Endothelial cell of umbilical vein (primary cell): ENCODE measurements at regions not wholly inside any gene's neighbourhood (a gene's known extent, or its start where the extent isn't known, plus 50 kb on each side); places are given as distances from the start of the nearest gene placed in this dataset.

Experiments
- BruUV-seq: library from RNA; stranded (reverse); fragments of 400-500 nt; replicated peaks from 2 replicates; lab custom pipeline; 2021; lab: Mats Ljungman, UMichigan
- CTCF ChIA-PET: fragments of 300-600, 350-600 bp; sonication (Branson Sonifier 250); formaldehyde crosslinking; loops from one replicate; lab custom pipeline; 2021; ENCODE audit warnings: antibody characterized with exemption, inconsistent platforms; lab: Charles Lee
- POLR2A ChIA-PET: fragments of 300-600, 350-600 bp; sonication (Branson Sonifier 250); formaldehyde crosslinking; loops from one replicate; lab custom pipeline; 2021; ENCODE audit warnings: antibody characterized with exemption, inconsistent platforms; lab: Charles Lee
- DNase-seq: peaks from one replicate; pipeline ENCODE4 v3.0.0-alpha.2; 2011; ENCODE audit warnings: low read depth, low spot score
- FAIRE-seq: peaks from 2 replicates; lab custom pipeline; 2011; peaks lifted over from hg19 to GRCh38; lab: Jason Lieb, UNC
- H2AFZ ChIP-seq: 2 replicates; pipeline ENCODE4 v1.6.0; 2012; ENCODE audit warnings: low read depth, low read length, control low read depth, inconsistent platforms
- H3K27ac ChIP-seq: 2 replicates; pipeline ENCODE4 v1.5.1; 2011; ENCODE audit warnings: low read depth, mild to moderate bottlenecking, control low read depth, low read length, moderate library complexity; ENCODE audit not compliant: insufficient read depth
- H3K27me3 ChIP-seq, 2 experiments: 2 replicates each; pipeline versions ENCODE4 v1.6.0 to v1.6.1; 2011; ENCODE audit warnings: low read length in 2 of 2, mixed read lengths in 1 of 2; ENCODE audit not compliant: control insufficient read depth in 2 of 2, insufficient read depth in 2 of 2
- H3K36me3 ChIP-seq, 2 experiments: 2 replicates in 1 of 2; 3 replicates in 1 of 2; pipeline ENCODE4 v1.5.1; 2011; ENCODE audit warnings: low read length in 2 of 2, mild to moderate bottlenecking in 1 of 2, moderate library complexity in 1 of 2; ENCODE audit not compliant: control insufficient read depth in 2 of 2, insufficient read depth in 2 of 2; ENCODE audit errors: extremely low read depth in 1 of 2
- H3K4me1 ChIP-seq: 3 replicates; pipeline ENCODE4 v1.5.1; 2011; ENCODE audit warnings: mild to moderate bottlenecking, low read length; ENCODE audit not compliant: control insufficient read depth, insufficient read depth; ENCODE audit errors: extremely low read depth
- H3K4me2 ChIP-seq: 2 replicates; pipeline ENCODE4 v1.6.1; 2011; ENCODE audit warnings: low read length, control low read depth, mixed read lengths; ENCODE audit not compliant: insufficient read depth
- H3K4me3 ChIP-seq, 3 experiments: fragments of 200-600 bp in 1 of 3; sonication (generic), shearing (Covaris generic) in 1 of 3; replicated peaks in 1 of 3; 2 replicates each; pipeline ENCODE4 v1.5.1; 2011 to 2016; ENCODE audit warnings: control low read depth in 3 of 3, low read length in 3 of 3, mild to moderate bottlenecking in 2 of 3, inconsistent platforms in 1 of 3, low read depth in 1 of 3, moderate library complexity in 1 of 3; ENCODE audit not compliant: insufficient read depth in 1 of 3
- H3K79me2 ChIP-seq: 2 replicates; pipeline ENCODE4 v1.6.0; 2012; ENCODE audit warnings: low read length, inconsistent platforms; ENCODE audit not compliant: control insufficient read depth, insufficient read depth
- H3K9ac ChIP-seq: replicated peaks from 2 replicates; pipeline ENCODE3; 2011; ENCODE audit warnings: low read length, control low read depth; ENCODE audit not compliant: insufficient read depth; ENCODE audit errors: extremely low read depth
- H3K9me1 ChIP-seq: replicated peaks from 3 replicates; pipeline ENCODE4 v1.6.0; 2011; ENCODE audit warnings: mild to moderate bottlenecking, low read length; ENCODE audit not compliant: control insufficient read depth, insufficient read depth; ENCODE audit errors: extremely low read depth
- H3K9me3 ChIP-seq: replicated peaks from 2 replicates; pipeline ENCODE4 v1.5.1; 2012; ENCODE audit warnings: low read length, inconsistent platforms; ENCODE audit not compliant: control insufficient read depth, insufficient read depth
- H4K20me1 ChIP-seq: replicated peaks from 2 replicates; pipeline ENCODE3; 2011; ENCODE audit warnings: mild to moderate bottlenecking, low read length; ENCODE audit not compliant: control insufficient read depth, insufficient read depth; ENCODE audit errors: extremely low read depth
- CTCF ChIP-seq, 2 donors: IDR thresholded peaks; 1 replicate in 1 of 2; 2 replicates in 1 of 2; pipeline ENCODE4 v1.5.1; 2011; ENCODE audit warnings: low read length in 2 of 2, mild to moderate bottlenecking in 2 of 2, moderate library complexity in 2 of 2, control low read depth in 1 of 2, inconsistent platforms in 1 of 2, low read depth in 1 of 2; ENCODE audit not compliant: insufficient read depth in 1 of 2; ENCODE audit errors: extremely low read depth in 1 of 2
- EZH2 ChIP-seq: IDR thresholded peaks from 2 replicates; pipeline ENCODE4 v1.6.1; 2012; ENCODE audit warnings: borderline replicate concordance, low read depth, mild to moderate bottlenecking, moderate library complexity, low read length, inconsistent platforms; ENCODE audit not compliant: severe bottlenecking
- FOS ChIP-seq: IDR thresholded peaks from 2 replicates; pipeline ENCODE4 v1.6.1; 2011; ENCODE audit warnings: mild to moderate bottlenecking, low read length, moderate library complexity, borderline replicate concordance; ENCODE audit not compliant: insufficient read depth
- GATA2 ChIP-seq: IDR thresholded peaks from 2 replicates; pipeline ENCODE4 v1.7.0; 2011; ENCODE audit warnings: low read depth, mild to moderate bottlenecking, moderate library complexity, mixed read lengths, low read length; ENCODE audit not compliant: insufficient read length, insufficient read depth
- JUN ChIP-seq: IDR thresholded peaks from 2 replicates; pipeline ENCODE4 v1.6.1; 2011; ENCODE audit warnings: borderline replicate concordance, low read depth; ENCODE audit not compliant: insufficient read length, insufficient read depth
- MYC ChIP-seq: IDR thresholded peaks from one replicate; pipeline ENCODE4 v1.6.1; 2011; ENCODE audit warnings: mild to moderate bottlenecking, low read depth, low read length
- POLR2A ChIP-seq: IDR thresholded peaks from 2 replicates; pipeline ENCODE4 v1.6.1; 2012; ENCODE audit warnings: low read depth, mild to moderate bottlenecking, control low read depth, low read length
- POLR2AphosphoS5 ChIP-seq: IDR thresholded peaks from 2 replicates; pipeline ENCODE4 v1.6.1; 2012; ENCODE audit warnings: low read depth, mild to moderate bottlenecking, control low read depth, low read length, moderate library complexity; ENCODE audit not compliant: insufficient read depth
- dilution Hi-C: fragments of 300-500 bp; cut with MboI; formaldehyde crosslinking; loops from one replicate; pipeline ENCODE4 v1.15.0; 2019; ENCODE audit warnings: low sequenced_read_pairs; ENCODE audit not compliant: extremely low pct_ligation_motif_present
- intact Hi-C: fragments of 100-400 bp; cut with micrococcal nuclease; formaldehyde crosslinking; loops from one replicate; pipeline ENCODE4 v1.10.0; 2022
- TF ChIP-seq, protein P1 (sequence below): IDR thresholded peaks from 2 replicates; pipeline ENCODE4 v1.6.1; 2011; ENCODE audit not compliant: insufficient read depth, insufficient read length

- TF ChIP-seq CTCF (IDR thresholded peaks at IDR 0.05; ENCODE audit: extremely low read depth in 1 of 2, insufficient read depth in 1 of 2, low read depth in 1 of 2, low read length in 2 of 2), result no peak
- no peak overlapping the region for H3K27ac ChIP-seq
- H3K9me3 ChIP-seq, result no peaks in the 10 kb centered on the region
- H3K27me3 ChIP-seq, result no peaks in the 10 kb centered on the region
- H3K9ac ChIP-seq, result no peak overlapping the region
- H4K20me1 ChIP-seq, result no peaks in the 10 kb centered on the region
- H2AFZ ChIP-seq, result no peak overlapping the region
- FAIRE-seq, result no peak
- POLR2A ChIA-PET, result no interaction called here
- no peak overlapping the region for H3K4me2 ChIP-seq
- H3K9me1 ChIP-seq, result no peaks in the 10 kb centered on the region
- peaks cover 30% of the 10 kb centered on the region for H3K79me2 ChIP-seq
- no peaks in the 10 kb centered on the region for H3K4me1 ChIP-seq
- dilution Hi-C loops (no loop called here), intact Hi-C loops (loop anchor here (10.0 kb wide), 1 partner anchor 465 kb away; no protein-coding TSS in a partner anchor)
- BruUV-seq, result no TSS peak
- no peak overlapping the region for H3K4me3 ChIP-seq
- H3K36me3 ChIP-seq, result no peaks in the 10 kb centered on the region
- CTCF ChIA-PET, result interaction anchor here (0.9 to 3.3 kb wide), 12 partner anchors 8 to 1008 kb away, joined by 3 to 20 read pairs (median 7); a partner anchor contains a TSS
- no peak for DNase-seq
Observed at GRCh38 chr6:4009486-4009885, 69.5 kb downstream of the FAM217A start.

DNA sequence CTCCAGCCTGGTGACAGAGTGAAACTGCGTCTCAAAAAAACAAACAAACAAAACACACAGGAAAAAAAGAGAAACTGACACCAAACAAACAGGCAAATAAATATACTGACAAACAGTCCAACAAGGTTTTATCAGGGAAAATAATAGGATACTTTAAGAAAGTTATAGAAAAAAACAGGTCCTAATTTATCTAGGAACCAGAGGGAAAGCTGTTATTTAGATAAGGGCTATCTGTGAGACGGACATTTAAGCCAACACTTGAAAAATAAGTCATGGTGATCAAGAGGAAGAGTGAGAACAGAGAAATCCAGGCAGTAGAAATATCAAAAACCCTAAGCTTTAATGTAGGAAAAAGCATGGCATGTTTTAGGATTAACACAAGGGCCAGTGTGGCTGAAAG is 68.9 kb downstream of the FAM217A start:
- no peak overlapping the region for H3K4me3 ChIP-seq
- no peaks in the 10 kb centered on the region for H3K27me3 ChIP-seq
- H3K9me3 ChIP-seq, result no peaks in the 10 kb centered on the region
- FAIRE-seq, result no peak
- no TSS peak for BruUV-seq
- ChIA-PET POLR2A (no interaction called here), CTCF (interaction anchor here (1.1 to 3.3 kb wide), 11 partner anchors 8 to 1008 kb away, joined by 3 to 20 read pairs (median 8); a partner anchor contains a TSS)
- no peak overlapping the region for H2AFZ ChIP-seq
- TF ChIP-seq POLR2A (no peak), EZH2 (no peak), MYC (no peak), JUN (no peak), GATA2 (no peak), CTCF (IDR thresholded peaks at IDR 0.05; ENCODE audit: extremely low read depth in 1 of 2, insufficient read depth in 1 of 2, low read depth in 1 of 2, low read length in 2 of 2) (no peak), POLR2AphosphoS5 (no peak), FOS (no peak)
- TF ChIP-seq, protein P1, sequence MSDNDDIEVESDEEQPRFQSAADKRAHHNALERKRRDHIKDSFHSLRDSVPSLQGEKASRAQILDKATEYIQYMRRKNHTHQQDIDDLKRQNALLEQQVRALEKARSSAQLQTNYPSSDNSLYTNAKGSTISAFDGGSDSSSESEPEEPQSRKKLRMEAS, result no peak
- dilution Hi-C loops (no loop called here), intact Hi-C loops (no loop called here)
- no peaks in the 10 kb centered on the region for H3K9me1 ChIP-seq
- no peaks in the 10 kb centered on the region for H3K4me1 ChIP-seq
- H3K27ac ChIP-seq, result no peak overlapping the region
- H3K36me3 ChIP-seq, result no peaks in the 10 kb centered on the region
- H4K20me1 ChIP-seq, result no peaks in the 10 kb centered on the region
- H3K9ac ChIP-seq, result no peak overlapping the region
- peaks cover 33% of the 10 kb centered on the region for H3K79me2 ChIP-seq
- H3K4me2 ChIP-seq, result no peak overlapping the region
- DNase-seq, result no peak
